Kidney capillary endothelial cell (primary cell): ENCODE measurements at regions not wholly inside any gene's neighbourhood (a gene's known extent, or its start where the extent isn't known, plus 50 kb on each side); places are given as distances from the start of the nearest gene placed in this dataset.
"Not testable (repeated sequence)": the region's sequence is repeated elsewhere in the genome, so short reads cannot be mapped to it uniquely, and the experiment has no call there.

Experiments
- DNase-seq: peaks from one replicate; pipeline ENCODE4 v3.0.0-alpha.2; 2018; ENCODE audit warnings: low spot score

DNA sequence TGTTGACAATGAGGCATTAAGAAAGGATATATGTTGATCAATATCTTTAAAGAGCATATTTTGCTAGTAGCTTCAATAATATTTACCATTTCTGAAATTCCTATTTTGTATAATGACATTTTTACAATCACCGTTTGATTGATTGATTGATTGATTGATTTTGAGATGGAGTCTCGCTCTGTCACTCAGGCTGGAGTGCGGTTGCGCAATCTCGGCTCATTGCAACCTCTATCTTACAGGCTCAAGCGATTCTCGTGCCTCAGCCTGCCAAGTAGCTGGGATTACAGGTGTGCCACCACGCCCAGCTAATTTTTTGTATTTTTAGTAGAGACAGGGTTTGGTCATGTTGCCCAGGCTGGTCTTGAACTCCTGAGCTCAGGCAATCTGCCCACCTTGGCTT is 150.9 kb upstream of the TEX13D start:
- not testable (repeated sequence) for DNase-seq

DNA sequence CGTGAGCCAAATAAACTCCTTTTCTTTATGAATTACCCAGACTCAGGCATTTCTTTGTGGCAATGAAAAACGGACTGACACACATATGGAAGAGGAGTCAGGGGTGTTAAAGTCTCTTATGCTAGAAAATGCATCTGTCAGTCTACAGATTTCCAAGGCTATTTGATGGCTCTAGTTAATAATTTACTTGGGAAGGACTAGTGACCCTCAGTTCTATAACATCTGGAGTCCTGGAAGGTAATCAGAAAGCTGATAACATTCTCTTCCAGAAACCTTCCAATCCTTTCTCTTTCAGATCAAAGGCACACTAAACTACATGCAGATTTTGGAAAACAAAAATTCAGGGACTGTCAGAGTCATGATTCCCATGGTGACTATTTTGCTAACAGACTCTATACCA is 142.0 kb upstream of the TEX13D start:
- no peak for DNase-seq

DNA sequence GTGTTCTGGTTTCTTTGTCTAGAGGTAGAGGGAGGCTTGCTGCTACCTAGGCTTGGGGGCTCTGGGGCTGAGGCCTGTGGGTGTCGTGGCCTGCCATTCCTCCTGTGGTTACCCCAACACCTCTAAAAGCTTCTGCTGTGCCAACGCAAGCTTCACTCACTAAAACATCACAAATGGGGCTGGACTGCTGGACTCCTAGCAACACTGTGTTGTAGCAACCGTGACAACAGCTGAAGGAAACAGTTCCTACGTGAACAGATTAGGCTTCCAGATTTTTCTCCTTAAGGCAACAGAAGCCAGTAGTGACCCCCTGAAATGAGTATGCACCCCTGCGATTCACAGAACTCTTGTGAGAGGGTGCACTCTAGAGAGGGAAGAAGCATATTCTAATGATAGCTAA is 138.3 kb upstream of the TEX13D start:
- DNase-seq, result no peak

DNA sequence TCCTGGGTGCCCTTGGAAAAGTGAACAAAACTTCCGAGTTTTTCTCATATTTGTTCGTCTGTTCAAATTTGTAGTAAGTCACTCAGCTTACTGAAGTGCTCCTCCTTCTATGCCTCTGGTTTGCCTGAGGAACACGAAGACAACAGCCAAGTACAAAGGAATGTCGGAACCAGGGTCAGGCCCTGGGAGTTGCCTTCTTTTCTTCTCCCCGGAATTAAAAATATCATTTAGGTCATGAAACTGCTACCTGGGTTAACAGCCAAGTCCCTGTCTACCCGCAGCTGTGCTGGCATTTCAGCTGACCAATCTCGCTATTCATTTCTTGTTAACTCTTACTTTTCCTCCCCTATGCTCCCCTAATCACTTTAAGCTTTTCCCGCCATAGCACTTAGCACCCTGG is 137.6 kb upstream of the TEX13D start:
- DNase-seq, result no peak

DNA sequence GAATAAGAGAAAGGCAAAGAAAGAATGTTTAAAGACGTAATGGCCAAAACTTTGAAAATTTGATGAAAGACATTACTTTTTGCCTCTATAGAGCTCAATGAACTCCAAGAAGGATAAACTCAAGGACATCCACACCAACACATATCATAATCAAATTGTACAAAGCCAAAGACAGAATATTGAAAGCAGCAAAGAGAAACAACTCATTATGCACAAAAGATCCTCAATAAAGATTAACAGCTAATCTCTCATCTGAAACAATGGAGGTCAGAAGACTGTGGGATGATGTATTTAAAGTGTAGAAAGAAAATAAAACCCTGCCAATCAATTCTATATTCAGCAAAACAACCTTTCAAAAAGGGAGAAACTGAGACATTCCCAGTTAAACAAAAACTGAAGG is 129.1 kb upstream of the TEX13D start:
- no peak for DNase-seq

DNA sequence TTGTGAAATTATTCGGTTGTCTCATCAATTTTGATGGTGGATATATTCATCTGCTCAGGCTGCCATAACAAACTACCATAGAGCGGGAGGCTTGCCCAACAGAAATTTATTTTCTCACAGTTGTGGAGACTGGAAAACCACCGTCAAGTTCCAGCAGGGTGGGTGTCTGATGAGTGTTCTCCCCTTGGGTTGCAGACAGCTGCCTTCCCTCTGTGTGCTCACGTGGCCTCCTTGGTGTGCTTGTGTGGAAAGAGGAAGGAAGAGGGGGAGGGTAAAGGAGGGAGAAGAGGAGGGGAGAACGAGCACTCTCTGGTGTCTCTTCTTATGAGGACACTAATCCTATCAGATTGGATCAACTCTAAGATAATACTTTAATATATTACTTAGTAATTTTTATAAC is 123.8 kb upstream of the TEX13D start:
- DNase-seq, result no peak

DNA sequence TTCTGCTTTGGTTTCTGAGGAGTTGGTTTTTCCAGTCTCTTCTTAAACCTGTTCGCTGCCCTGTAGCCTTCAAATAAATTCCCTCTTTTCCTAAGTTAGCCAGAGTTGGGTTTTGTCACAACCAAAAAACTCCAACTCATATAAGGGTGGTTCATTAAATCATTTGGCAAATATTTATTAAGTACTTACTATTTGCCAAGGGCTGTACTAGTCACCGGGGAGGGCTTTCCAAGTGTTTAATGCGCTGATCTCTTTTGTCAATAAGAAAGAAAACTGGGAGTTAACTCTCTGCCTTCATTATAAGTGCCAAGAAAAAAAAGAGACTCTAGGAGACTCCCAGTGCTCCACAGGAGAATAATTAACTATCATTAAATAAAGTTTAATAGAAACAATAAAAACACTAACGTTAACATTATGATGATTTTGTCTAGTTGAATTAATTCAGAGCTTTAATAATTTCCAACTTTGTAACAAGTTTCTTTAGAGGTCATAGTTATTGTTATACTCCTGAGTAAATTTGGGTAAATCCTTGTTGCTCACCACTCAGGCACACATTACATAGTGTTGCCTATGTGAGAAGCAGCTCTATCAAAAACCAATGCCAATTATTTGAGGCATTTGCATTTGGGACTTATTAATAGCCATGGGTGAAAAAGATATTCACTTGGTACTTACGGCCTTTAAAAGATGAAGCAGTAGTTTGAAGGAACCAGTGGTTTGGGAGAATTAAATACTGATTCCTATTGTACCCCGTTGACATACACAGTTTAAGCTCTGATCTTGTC is 122.5 kb upstream of the TEX13D start:
- no peak for DNase-seq

DNA sequence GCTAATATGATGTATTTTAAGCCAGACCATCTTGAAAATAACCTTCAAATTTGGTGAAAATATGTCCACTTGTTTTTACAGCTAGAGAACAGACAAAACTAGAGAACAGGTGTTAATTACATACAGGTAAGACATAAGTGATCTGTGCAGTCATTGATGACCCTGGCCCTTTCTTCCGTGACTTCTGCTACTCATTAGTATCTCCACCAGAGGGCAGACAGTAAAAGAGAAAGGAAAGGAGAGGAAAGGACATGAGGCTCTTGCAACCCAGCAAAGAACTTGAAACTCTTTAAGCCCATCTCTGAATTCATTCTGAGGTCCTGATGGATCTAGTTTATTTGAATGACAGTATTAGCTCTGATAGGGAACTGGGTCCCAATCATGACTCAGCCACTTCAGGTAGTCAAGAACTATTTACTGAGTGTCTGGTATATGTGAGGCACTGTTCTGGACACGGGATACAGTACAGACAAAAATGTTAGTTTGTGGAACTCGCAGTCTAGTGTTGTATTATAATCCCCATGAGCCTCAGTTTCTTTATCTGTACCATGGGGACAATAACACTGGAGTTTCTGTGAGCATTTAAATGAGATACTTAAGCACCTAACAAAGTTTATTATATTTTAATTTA is 121.0 kb upstream of the TEX13D start:
- no peak for DNase-seq

DNA sequence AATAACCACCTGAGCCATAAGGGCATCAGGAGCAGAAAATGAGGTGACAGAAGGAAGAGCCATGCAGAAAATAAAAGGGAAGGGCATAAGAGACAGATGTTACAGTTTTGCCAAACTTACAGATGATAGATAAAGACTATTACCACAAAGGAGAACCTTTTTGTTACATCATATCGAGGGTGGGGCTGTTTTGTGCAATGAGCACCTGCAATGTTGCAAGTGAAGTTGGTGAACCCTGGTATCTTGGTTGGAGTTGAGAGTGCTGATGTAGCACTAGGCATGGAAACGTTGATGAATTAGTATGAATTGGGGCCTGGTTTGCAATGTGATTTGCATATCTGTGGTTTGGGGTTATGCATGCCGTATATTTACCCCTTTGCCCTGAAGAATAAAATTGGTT is 119.8 kb upstream of the TEX13D start:
- DNase-seq, result no peak

DNA sequence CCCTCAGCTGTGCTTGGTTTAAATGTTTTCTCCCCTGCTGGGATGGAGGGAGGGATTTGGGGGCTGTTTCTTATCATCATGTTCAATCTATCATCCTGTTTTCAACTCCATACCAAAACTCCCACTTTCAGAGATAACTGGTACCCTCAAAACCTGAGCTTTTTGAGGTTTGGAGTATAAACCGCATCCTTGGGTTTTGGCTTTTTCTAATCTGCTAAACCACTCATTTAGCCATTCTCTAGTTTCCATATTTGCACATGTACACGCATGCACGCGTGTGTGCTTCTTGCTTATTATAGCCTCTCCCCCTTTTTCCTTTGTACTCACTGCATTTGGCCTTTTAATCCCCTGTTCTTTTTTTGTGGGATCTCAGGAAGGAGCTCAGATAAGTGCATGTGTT is 116.7 kb upstream of the TEX13D start:
- no peak for DNase-seq

DNA sequence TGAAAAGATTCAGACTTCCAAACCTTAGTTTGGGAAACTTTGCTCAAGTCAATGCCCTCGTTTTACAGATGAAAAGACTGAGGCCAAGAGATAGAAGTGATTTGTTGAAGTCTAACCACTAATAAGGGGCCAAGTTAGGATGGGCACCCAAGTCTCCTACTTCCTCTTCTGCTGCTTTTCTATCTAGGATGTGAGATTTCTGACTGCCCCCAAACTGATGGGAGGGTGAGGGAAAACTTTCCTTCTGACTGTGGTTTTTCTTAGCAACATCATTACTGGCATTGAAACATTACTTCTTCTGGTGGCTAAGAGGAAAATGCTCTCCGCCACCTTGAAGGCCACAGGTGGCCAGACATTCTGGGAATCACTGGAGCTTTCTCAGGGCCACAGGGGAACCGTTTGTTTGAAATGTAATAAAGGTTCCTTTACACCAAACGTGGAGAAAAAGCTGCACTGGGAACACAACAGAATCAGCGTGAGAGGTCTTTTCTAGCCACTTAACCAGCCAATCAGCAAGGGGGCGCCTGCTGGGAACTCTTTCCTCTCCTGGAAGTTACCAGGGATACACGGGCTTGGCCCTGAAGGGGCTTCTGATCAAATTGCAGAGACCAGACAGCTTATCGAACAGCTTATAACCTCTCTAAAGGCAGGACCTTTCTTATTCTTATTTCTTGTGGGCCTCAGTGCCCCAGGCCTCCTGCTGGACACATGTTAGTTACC is 115.9 kb upstream of the TEX13D start:
- no peak for DNase-seq

DNA sequence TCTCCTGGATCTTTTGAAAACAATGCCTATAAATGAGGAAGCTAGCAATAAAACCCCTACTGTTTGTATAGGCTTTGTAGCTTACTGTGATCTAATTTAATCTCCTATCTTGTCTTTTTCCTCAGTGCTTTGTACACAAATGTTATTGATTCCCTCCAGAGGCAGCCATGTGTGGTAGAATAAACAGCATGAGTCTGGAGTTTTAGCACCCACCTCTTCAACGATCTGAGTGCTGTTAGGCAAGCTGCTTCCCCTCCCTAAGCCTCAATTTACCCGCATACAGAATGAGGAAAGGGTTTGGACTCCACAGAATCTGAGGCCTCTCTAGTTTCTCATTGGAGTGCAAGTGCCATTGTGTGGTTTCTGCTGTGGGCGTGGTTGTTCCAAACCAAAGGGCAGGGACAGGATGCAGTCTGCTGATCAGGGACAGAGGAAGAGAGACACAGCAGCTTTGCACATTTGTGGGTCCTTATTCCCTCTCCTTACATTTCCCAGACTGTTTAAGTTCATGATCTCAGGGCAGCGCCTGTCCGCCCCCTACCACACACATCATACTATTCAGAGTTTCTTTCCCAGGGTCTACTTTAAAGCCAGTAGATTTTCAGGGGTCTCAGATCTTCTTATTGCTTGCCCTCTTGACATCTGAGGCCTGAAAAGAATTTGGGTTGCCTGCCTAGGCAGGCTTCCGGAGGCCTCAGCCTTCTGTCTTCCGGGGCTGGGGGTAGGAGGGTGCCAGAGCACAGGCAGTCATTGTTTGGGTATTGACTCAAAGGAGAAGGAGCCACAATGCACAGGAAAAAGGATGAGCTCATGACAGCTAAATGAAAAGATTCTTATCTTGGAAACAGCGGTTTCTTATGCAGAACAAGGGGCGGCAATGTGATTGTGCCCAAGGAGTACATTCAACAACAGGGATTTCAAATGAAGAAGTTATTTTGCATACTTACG is 114.9 kb upstream of the TEX13D start:
- peak; percentile 63 for DNase-seq

DNA sequence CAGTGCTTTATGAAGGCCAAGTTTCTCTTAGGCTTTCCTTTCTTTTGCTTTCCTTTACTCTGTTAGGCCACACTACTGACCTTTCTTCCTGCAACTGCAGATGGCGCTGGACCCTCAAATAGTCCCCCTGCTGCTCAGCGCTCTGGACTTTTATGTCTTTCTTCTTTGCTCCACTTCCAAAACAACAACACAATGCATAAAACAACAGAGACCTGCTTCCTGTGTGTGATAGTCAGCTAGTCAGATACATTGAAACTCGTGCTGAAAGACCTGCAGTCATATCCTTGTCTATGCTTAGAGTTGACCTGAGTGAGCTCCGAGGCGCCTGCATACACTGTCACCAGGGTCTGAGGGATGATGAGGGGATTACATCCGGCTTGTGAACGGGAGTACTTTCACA is 108.9 kb upstream of the TEX13D start:
- peak; percentile 39 for DNase-seq

DNA sequence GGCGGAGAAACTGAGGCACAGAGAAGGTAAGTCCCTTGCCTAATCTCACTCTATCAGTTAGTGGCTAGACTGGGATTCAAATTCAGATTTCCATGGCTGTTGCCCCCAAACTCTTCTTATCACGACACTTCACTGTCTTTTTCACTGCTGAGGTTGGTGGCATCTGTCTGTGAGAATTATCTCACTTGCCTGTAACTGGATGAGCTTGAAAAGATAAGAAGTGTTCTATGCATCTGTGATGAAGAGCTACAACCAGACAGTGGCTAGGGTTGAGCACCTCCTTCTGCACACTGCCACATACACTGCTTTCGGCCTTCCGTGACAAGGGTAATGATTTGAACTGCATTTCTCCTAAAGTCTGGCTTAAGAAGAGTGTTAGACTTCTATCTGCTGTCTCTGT is 107.9 kb upstream of the TEX13D start:
- DNase-seq, result no peak

DNA sequence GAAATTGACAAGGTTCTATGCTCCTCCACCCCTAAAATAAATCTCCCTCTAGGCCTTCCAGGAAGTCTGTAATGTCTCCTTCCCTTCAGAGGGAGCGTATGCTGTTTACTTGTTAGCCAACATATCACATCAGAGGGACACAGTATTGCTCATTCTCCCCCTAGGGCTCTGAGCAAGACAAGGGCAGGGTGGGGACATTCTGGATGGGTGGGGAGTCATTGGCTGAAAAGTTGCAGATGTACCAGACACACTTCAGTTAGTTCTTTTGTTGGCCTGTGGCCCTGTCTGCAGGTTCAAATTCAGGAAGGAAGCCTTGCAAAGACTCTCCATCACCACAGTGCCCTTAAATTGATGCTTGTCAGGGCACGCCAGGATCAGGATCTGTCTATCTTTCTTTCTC is 106.3 kb upstream of the TEX13D start:
- no peak for DNase-seq

DNA sequence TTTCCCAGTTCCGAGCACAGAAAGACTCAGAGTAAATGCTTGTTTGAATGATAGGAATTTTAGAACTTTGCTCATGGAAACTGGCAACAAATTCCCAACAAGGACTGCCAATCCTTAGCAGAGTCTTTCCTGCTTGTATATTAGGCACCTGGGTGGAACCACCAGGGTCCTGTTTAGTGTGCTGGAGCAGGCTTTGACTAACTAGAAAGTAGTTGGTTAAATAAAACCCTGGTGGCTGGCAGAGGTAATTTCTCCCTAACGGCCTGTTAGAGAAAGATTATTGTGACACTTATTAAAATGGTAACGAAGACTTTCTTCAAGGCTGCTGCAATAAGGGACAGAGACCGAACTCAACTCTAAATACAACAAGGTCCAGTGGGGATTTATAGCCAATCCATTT is 103.6 kb upstream of the TEX13D start:
- DNase-seq, result no peak

DNA sequence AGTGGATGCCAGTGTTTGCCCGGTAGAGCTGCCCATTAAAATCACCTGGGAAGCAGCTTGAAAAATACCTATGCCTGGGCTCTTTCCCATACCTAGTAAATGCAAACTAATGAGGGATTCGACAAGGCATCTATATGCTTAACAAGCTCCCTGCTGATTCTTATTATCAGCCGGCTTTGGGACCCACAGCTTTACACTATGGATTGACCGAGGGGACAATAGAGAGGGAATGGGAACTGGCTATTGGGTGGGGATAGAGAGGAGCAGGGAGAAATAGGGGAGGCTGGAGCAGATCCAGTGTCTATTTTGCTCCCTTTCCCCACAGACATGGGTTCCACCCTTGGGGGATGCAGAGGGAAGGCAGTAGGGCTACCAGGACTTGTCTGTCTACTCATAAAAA is 103.1 kb upstream of the TEX13D start:
- no peak for DNase-seq

DNA sequence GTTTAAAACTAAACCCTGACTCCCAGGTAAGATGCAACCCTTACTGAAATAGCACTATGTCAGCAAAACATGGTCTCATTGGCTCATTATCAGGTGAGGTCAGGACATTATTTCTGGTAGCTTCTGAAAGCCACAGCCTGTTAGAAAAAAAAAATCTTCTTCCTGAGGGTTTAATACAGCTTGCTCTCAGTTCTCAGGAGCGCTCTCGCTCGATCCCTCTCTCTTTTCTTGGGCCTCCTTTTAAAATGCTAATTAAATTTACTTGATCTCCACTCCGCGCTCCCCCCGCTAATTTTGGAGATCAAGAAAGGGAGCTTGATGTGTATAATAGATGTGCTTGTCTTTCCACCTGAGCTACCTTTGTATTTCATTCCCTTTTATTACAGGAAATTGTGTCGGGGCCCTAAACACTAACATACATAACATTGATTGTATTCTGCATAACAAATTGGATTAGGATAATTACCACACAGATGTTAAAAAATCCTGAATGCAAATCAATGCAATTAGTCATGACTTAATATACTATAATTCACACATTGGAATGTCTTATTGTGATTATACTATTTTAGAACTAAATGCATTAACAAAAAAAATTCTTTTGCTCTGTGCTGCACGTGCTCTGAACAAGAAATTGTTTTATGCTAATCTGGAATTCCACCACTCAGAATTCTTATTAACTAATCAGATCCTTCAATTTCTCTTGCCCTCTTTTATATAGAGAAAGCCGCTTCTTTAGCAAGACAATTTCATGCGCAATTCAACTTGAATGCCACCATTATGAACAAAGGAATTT is 101.6 kb upstream of the TEX13D start:
- no peak for DNase-seq

DNA sequence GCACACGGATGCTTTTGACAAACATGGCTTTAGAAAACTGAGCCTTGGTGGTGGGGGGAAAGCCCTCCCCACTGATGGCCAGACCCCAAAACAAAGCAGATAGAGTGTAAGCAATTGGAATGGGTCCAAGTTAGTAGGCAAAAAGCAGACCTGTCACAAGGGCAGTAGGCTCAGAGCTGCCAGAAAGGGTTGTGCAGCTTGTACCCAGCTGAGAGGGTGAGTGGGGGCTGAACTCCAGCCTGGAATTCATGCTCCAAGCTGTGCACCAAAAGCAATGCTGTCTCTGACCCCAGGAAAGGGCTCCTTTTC is 101.1 kb upstream of the TEX13D start:
- no peak for DNase-seq

DNA sequence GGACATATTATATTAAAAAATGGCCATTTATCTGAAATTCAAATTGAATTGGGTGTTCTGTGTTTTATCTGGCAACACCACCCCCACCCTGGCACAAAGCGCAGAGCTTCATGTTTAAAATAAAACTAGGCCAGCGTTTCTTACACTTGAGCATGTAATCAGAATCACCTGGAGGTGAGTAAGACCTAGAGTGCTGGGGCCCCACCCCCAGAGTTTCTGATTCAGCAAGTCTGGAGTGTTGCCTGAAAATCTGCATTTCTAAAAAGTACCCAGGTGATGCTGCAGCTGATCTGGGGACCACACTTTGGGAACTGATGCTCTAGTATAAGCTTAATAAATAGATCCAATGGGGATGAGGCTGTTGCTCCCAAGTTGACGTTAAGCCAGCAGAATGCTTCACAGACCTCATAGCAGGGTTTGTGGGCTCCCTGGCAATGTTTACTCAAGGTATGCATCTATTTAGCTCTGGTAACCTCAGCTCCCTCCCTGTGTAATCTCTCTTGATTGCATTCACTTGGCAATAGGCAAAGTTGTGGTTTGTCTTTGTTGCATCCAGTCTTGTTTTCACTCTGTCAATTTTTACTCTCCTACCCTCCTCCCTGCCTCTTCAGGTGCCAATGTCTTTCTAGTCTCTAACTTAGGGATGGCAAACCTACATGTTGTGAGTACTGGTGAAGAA is 99.8 kb upstream of the TEX13D start:
- DNase-seq, result no peak

DNA sequence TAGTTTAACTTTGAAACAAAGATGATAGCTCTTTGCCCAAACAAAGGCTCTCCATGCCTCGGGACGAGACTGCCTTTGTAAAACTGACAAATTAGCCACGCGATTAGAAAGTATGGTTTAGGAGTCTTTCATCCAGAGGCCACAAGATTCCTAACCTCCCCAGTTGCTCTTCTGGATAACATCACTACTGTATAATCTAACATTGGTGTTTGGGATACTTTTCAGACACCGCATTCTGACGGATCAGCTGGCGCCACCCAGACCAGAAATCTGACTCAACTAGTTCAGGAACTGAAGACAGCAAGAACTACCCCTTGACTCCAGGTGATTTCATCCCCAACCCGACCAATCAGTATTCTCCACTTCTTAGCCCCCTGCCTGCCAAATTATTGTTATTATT is 98.1 kb upstream of the TEX13D start:
- DNase-seq, result no peak
